ENCODE measurements at regions not wholly inside any gene's neighbourhood (a gene's known extent, or its start where the extent isn't known, plus 50 kb on each side); places are given as distances from the start of the nearest gene placed in this dataset.

DNA sequence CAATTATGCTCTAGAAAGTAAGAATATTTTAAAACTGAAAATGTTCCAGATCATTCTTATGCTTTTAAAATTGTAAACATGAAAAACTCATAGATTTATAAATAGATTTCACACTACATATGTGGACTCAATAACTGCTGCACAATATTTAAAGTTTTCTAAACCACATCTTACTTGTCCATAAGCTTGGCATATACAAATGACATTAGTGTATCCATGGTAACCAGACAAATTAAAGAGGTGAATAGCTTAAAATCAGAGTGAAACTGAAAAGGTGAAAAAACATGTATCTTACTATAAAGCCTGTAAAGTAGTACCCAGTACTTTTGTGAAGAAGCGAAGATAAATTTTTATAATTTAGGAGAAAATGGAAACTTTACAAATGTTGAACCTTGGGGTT is 151.2 kb upstream of the MYO16 start:
- Histone ChIP-seq H4K20me1 (ENCODE audit: control insufficient read depth, insufficient read depth, insufficient read length) (no peaks in the 10 kb centered on the region), H3T11ph (ENCODE audit: low read length) (no peak overlapping the region), H3K23ac (ENCODE audit: insufficient read length, low read depth, low read length) (no peak overlapping the region), H2BK5ac (ENCODE audit: insufficient read length, low read length) (no peak overlapping the region), H2BK20ac (ENCODE audit: low read depth, low read length, poor library complexity, severe bottlenecking) (no peak overlapping the region), H4K91ac (ENCODE audit: insufficient read length, low read depth, low read length) (no peak overlapping the region), H2BK15ac (ENCODE audit: low read depth, low read length) (no peak overlapping the region), H2BK12ac (ENCODE audit: insufficient read length, low read depth, low read length) (no peak overlapping the region), H3K4me1 (ENCODE audit: insufficient read depth, low read length) (no peaks in the 10 kb centered on the region), H3K56ac (ENCODE audit: insufficient read length, low read depth, low read length) (no peak overlapping the region), H2AK5ac (ENCODE audit: insufficient read length, low read length) (no peak overlapping the region), H3K79me2 (ENCODE audit: insufficient read depth, low read length) (no peaks in the 10 kb centered on the region), H3K14ac (ENCODE audit: insufficient read depth, low read length) (no peak overlapping the region), H3K4me2 (ENCODE audit: insufficient read depth, insufficient read length, low read length) (no peak overlapping the region), H3K9ac (ENCODE audit: extremely low read depth, insufficient read length, low read length) (no peak overlapping the region), H2AFZ (ENCODE audit: low read length) (no peak overlapping the region), H3K4ac (ENCODE audit: low read depth, low read length) (no peak overlapping the region), H2BK120ac (ENCODE audit: low read depth, low read length, poor library complexity, severe bottlenecking) (no peak overlapping the region), H3K27me3 (ENCODE audit: insufficient read depth, low read length) (no peaks in the 10 kb centered on the region), H3K23me2 (ENCODE audit: insufficient read length, low read depth, low read length, poor library complexity, severe bottlenecking) (no peaks in the 10 kb centered on the region), H3K18ac (ENCODE audit: insufficient read length, low read depth, low read length) (no peak overlapping the region), H3K79me1 (ENCODE audit: insufficient read depth, low read depth, low read length, poor library complexity, severe bottlenecking) (no peaks in the 10 kb centered on the region), H4K8ac (replicated peaks; ENCODE audit: insufficient read length, low read depth, low read length) (no peak overlapping the region), H4K5ac (ENCODE audit: insufficient read length, low read depth, low read length) (no peak overlapping the region), H3K27ac (ENCODE audit: insufficient read length, low read depth, low read length) (no peak overlapping the region), H3K9me3 (ENCODE audit: control insufficient read depth, low read depth, low read length) (no peaks in the 10 kb centered on the region)
- H3K27ac Mint-ChIP-seq = no peak overlapping the region
- H3K4me3 Mint-ChIP-seq = no peak overlapping the region
- no peaks in the 10 kb centered on the region; the same call in 1 of the 2 replicates for H3K27me3 Mint-ChIP-seq (ENCODE audit: low read depth)
- H3K36me3 Mint-ChIP-seq (ENCODE audit: insufficient read depth in 1 of 3, low read depth in 3 of 3) = no peaks in the 10 kb centered on the region
- no peak for DNase-seq
- H3K9me3 Mint-ChIP-seq = peaks cover 0 to 1% of the 10 kb centered on the region in 2 experiments; a peak in 2 of 5 replicates
- WGBS (ENCODE audit: extremely low coverage, insufficient read length, low lambda C conversion rate) = no CpG with 5 or more reads among the region's 1 CpG
- no peaks in the 10 kb centered on the region for H3K4me1 Mint-ChIP-seq
- TF ChIP-seq, protein P1, sequence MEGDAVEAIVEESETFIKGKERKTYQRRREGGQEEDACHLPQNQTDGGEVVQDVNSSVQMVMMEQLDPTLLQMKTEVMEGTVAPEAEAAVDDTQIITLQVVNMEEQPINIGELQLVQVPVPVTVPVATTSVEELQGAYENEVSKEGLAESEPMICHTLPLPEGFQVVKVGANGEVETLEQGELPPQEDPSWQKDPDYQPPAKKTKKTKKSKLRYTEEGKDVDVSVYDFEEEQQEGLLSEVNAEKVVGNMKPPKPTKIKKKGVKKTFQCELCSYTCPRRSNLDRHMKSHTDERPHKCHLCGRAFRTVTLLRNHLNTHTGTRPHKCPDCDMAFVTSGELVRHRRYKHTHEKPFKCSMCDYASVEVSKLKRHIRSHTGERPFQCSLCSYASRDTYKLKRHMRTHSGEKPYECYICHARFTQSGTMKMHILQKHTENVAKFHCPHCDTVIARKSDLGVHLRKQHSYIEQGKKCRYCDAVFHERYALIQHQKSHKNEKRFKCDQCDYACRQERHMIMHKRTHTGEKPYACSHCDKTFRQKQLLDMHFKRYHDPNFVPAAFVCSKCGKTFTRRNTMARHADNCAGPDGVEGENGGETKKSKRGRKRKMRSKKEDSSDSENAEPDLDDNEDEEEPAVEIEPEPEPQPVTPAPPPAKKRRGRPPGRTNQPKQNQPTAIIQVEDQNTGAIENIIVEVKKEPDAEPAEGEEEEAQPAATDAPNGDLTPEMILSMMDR (conservative IDR thresholded peaks at IDR 0.05) = no peak
